GM12878 (cell line): ENCODE measurements at regions not wholly inside any gene's neighbourhood (a gene's known extent, or its start where the extent isn't known, plus 50 kb on each side); places are given as distances from the start of the nearest gene placed in this dataset.

ENCODE experiments used
- ATAC-seq: fragments of 200-7000 bp; cut with Tn5 transposase; 3 replicates; pipeline ENCODE4 v1.9.1; 2020; ENCODE audit warnings: mild to moderate bottlenecking, moderate library complexity
- BruUV-seq: library from RNA; stranded (reverse); fragments of 400-500 nt; replicated peaks from 2 replicates; lab custom pipeline; 2021; lab: Mats Ljungman, UMichigan
- CTCF ChIA-PET: fragments of 300-600 bp; sonication (Branson Sonifier 250); formaldehyde crosslinking; extraction: SDS; loops from one replicate; lab custom pipeline; 2021; ENCODE audit warnings: inconsistent platforms; lab: Yijun Ruan, JAX
- POLR2A ChIA-PET: fragments of 350-600 bp; formaldehyde crosslinking; extraction: SDS; loops from one replicate; lab custom pipeline; 2021; ENCODE audit warnings: inconsistent platforms; lab: Charles Lee
- RAD21 ChIA-PET: fragments of 300-600 bp; sonication (Branson Sonifier 250); formaldehyde crosslinking; loops from one replicate; lab custom pipeline; 2023; ENCODE audit warnings: antibody characterized with exemption; ENCODE audit not compliant: unreplicated experiment; lab: Charles Lee
- SMC1A ChIA-PET: fragments of 300-600 bp; sonication (Branson Sonifier 250); formaldehyde crosslinking; loops from one replicate; lab custom pipeline; 2023; ENCODE audit not compliant: unreplicated experiment, uncharacterized antibody; lab: Charles Lee
- DNase-seq: peaks from one replicate; pipeline ENCODE4 v3.0.0-alpha.2; 2011; ENCODE audit warnings: low read depth, low spot score
- FAIRE-seq: peaks from 3 replicates; lab custom pipeline; 2011; peaks lifted over from hg19 to GRCh38; lab: Jason Lieb, UNC
- H2AFZ ChIP-seq: 2 replicates; pipeline ENCODE4 v1.6.0; 2011; ENCODE audit warnings: low read depth, low read length, control low read depth; ENCODE audit not compliant: control insufficient read depth
- H3K27ac ChIP-seq: 2 replicates; pipeline ENCODE4 v1.5.1; 2011; ENCODE audit warnings: control low read depth; ENCODE audit not compliant: control insufficient read depth, insufficient read depth
- H3K27me3 ChIP-seq, 2 experiments: replicated peaks in 1 of 2; 2 replicates each; pipeline versions ENCODE4 v1.6.0 to v1.6.1; 2011; ENCODE audit warnings: low read length in 1 of 2; ENCODE audit not compliant: control insufficient read depth in 2 of 2, insufficient read depth in 2 of 2
- H3K36me3 ChIP-seq, 2 experiments: 2 replicates each; pipeline ENCODE4 v1.5.1; 2011; ENCODE audit warnings: low read length in 1 of 2; ENCODE audit not compliant: control insufficient read depth in 2 of 2, insufficient read depth in 2 of 2
- H3K4me1 ChIP-seq: 2 replicates; pipeline ENCODE4 v1.6.1; 2011; ENCODE audit warnings: mild to moderate bottlenecking, low read length, moderate library complexity, mixed read lengths; ENCODE audit not compliant: control insufficient read depth, insufficient read depth
- H3K4me2 ChIP-seq: 2 replicates; pipeline ENCODE4 v1.6.0; 2011; ENCODE audit warnings: control low read depth; ENCODE audit not compliant: control insufficient read depth, insufficient read depth
- H3K4me3 ChIP-seq: fragments of 200-600 bp; sonication (generic); 2 replicates; pipeline ENCODE4 v1.5.1; 2016
- H3K79me2 ChIP-seq: 2 replicates; pipeline ENCODE4 v1.6.0; 2011; ENCODE audit warnings: low read length; ENCODE audit not compliant: control insufficient read depth, insufficient read depth
- H3K9ac ChIP-seq: 2 replicates; pipeline ENCODE4 v1.8.0; 2011; ENCODE audit warnings: low read length, control low read depth, mixed read lengths; ENCODE audit not compliant: control insufficient read depth, insufficient read depth
- H3K9me3 ChIP-seq: replicated peaks from 3 replicates; pipeline ENCODE4 v1.5.1; 2011; ENCODE audit warnings: mild to moderate bottlenecking, low read length; ENCODE audit not compliant: control insufficient read depth, insufficient read depth
- H4K20me1 ChIP-seq: 2 replicates; pipeline ENCODE4 v1.6.0; 2011; ENCODE audit not compliant: control insufficient read depth, insufficient read depth
- CBX3 ChIP-seq: fragments of 200-600 bp; sonication (generic); IDR thresholded peaks from 2 replicates; pipeline ENCODE4 v1.6.1; 2016; ENCODE audit warnings: low read depth, borderline replicate concordance
- EZH2 ChIP-seq: IDR thresholded peaks from 2 replicates; pipeline ENCODE4 v1.6.1; 2012; ENCODE audit warnings: low read depth, mild to moderate bottlenecking, control low read depth, inconsistent platforms, low read length, borderline replicate concordance; ENCODE audit not compliant: control insufficient read depth
- KDM1A ChIP-seq: fragments of 200-600 bp; sonication (generic); IDR thresholded peaks from 2 replicates; pipeline ENCODE4 v1.6.1; 2016; ENCODE audit warnings: borderline replicate concordance
- MYB ChIP-seq: fragments of 150-350 bp; IDR thresholded peaks from 2 replicates; pipeline ENCODE4 v1.6.1; 2014; ENCODE audit warnings: mild to moderate bottlenecking, low read depth, low read length, borderline replicate concordance
- NFYA ChIP-seq: IDR thresholded peaks from 2 replicates; pipeline ENCODE4 v1.6.1; 2011; ENCODE audit warnings: low read depth, mild to moderate bottlenecking, low read length, improper control_type of control experiment, borderline replicate concordance
- NR2F1 ChIP-seq: fragments of 450-650 bp; conservative IDR thresholded peaks from 2 replicates; pipeline ENCODE4 v1.6.1; 2017; ENCODE audit warnings: mild to moderate bottlenecking
- PBX3 ChIP-seq: IDR thresholded peaks from 2 replicates; pipeline ENCODE4 v1.6.1; 2011; ENCODE audit warnings: mild to moderate bottlenecking, low read depth, low read length, moderate library complexity; ENCODE audit not compliant: insufficient replicate concordance
- RAD21 ChIP-seq: IDR thresholded peaks from 2 replicates; pipeline ENCODE4 v1.6.1; 2011; ENCODE audit warnings: mild to moderate bottlenecking, low read depth, low read length, moderate library complexity; ENCODE audit not compliant: insufficient read depth
- RUNX3 ChIP-seq: IDR thresholded peaks from 2 replicates; pipeline ENCODE4 v1.6.1; 2012; ENCODE audit warnings: low read length, inconsistent platforms
- SMC3 ChIP-seq: IDR thresholded peaks from 2 replicates; pipeline ENCODE4 v1.6.1; 2011; ENCODE audit warnings: low read length, improper control_type of control experiment, borderline replicate concordance
- TBL1XR1 ChIP-seq: IDR thresholded peaks from 2 replicates; pipeline ENCODE4 v1.6.1; 2012; ENCODE audit warnings: low read depth, low read length, improper control_type of control experiment
- TCF7 ChIP-seq: IDR thresholded peaks from 2 replicates; pipeline ENCODE4 v1.6.1; 2014; ENCODE audit warnings: antibody characterized with exemption, borderline replicate concordance
- USF2 ChIP-seq: IDR thresholded peaks from 2 replicates; pipeline ENCODE4 v1.6.1; 2011; ENCODE audit warnings: low read depth, low read length, improper control_type of control experiment, borderline replicate concordance
- ZBTB11 ChIP-seq: fragments of 450-650 bp; formaldehyde crosslinking; IDR thresholded peaks from 2 replicates; pipeline ENCODE4 v1.5.0; 2022; ENCODE audit warnings: mild to moderate bottlenecking, missing genetic modification characterization
- ZBTB33 ChIP-seq: fragments of 450-650 bp; IDR thresholded peaks from 2 replicates; pipeline ENCODE4 v1.6.1; 2017; ENCODE audit warnings: mild to moderate bottlenecking
- ZNF217 ChIP-seq: fragments of 450-650 bp; IDR thresholded peaks from 2 replicates; pipeline ENCODE4 v1.6.1; 2017; ENCODE audit warnings: antibody characterized with exemption, mild to moderate bottlenecking
- ZNF384 ChIP-seq: IDR thresholded peaks from 2 replicates; pipeline ENCODE4 v1.6.1; 2012; ENCODE audit warnings: low read depth, mild to moderate bottlenecking, low read length, improper control_type of control experiment, borderline replicate concordance
- WGBS: methylation state at CpG from one replicate; pipeline ENCODE4 v1.1.6; 2016; ENCODE audit warnings: low lambda C conversion rate; ENCODE audit not compliant: insufficient replicate concordance, insufficient coverage; ENCODE audit errors: missing lambda C conversion rate; 5-methylcytosine and 5-hydroxymethylcytosine counted together
- in situ Hi-C: fragments of 300-500 bp; cut with MboI; formaldehyde crosslinking; loops from 9 replicates; pipeline ENCODE4 v1.14.3; 2018; ENCODE audit warnings: mixed read lengths
- intact Hi-C: fragments of 100-400 bp; cut with micrococcal nuclease; formaldehyde crosslinking; loops from one replicate; pipeline ENCODE4 v1.14.2; 2022; ENCODE audit not compliant: unreplicated experiment

GRCh38 chr1:60942896-60943638, 139.3 kb upstream of the NFIA start (continued):
- 0 out of 2 replicates have a peak, but pooled peaks have one; percentile 30 for TF ChIP-seq ZNF217
- no peak for TF ChIP-seq EZH2
- TF ChIP-seq RUNX3: no peak
- TF ChIP-seq KDM1A: no peak
- no peak for TF ChIP-seq SMC3
- no peak for TF ChIP-seq CBX3
- no peak for TF ChIP-seq MYB
- no peak for TF ChIP-seq NFYA
- no peak for TF ChIP-seq TCF7
- no peak for TF ChIP-seq ZNF384
- TF ChIP-seq NR2F1: no peak
- no peak for TF ChIP-seq USF2

- H4K20me1 ChIP-seq: no peaks in the 10 kb centered on the region
- ATAC-seq (no peak), FAIRE-seq (no peak), DNase-seq (no peak)
- no peak overlapping the region for H3K4me3 ChIP-seq
- H3K27ac ChIP-seq: no peak overlapping the region
- POLR2A ChIA-PET: no interaction called here
- no peaks in the 10 kb centered on the region for H3K9me3 ChIP-seq
- no peak overlapping the region for H2AFZ ChIP-seq
- RAD21 ChIA-PET: no interaction called here
- CTCF ChIA-PET: no interaction called here
- no peaks in the 10 kb centered on the region for H3K36me3 ChIP-seq
- H3K9ac ChIP-seq: no peak overlapping the region
- intact Hi-C loops: no loop called here
- 96% methylated on average over 2 of the region's 2 CpGs for WGBS
- no TSS peak for BruUV-seq
- in situ Hi-C loops: no loop called here
- H3K27me3 ChIP-seq: peaks cover 0 to 5% of the 10 kb centered on the region in 2 experiments; a peak in 1 of 4 replicates
- SMC1A ChIA-PET: no interaction called here
- no peaks in the 10 kb centered on the region for H3K4me1 ChIP-seq
- no peaks in the 10 kb centered on the region for H3K79me2 ChIP-seq
- no peak overlapping the region for H3K4me2 ChIP-seq
- TF ChIP-seq ZBTB11 (CRISPR knock-in tag): no peak
- no peak for TF ChIP-seq RAD21
- TF ChIP-seq PBX3: no peak
- no peak for TF ChIP-seq TBL1XR1
- no peak for TF ChIP-seq ZBTB33
These were observed 140.1 kb upstream of the NFIA start for GRCh38 chr1:60942291-60942690.
